HG03097 (cell line): ENCODE measurements at regions not wholly inside any gene's neighbourhood (a gene's known extent, or its start where the extent isn't known, plus 50 kb on each side); places are given as distances from the start of the nearest gene placed in this dataset.
"Not testable (repeated sequence)": the region's sequence is repeated elsewhere in the genome, so short reads cannot be mapped to it uniquely, and the experiment has no call there.

ENCODE experiments used
- ATAC-seq: cut with Tn5 transposase; IDR thresholded peaks from one replicate; pipeline ENCODE4 v1.9.1; 2021; ENCODE audit not compliant: unreplicated experiment, low FRiP score

DNA sequence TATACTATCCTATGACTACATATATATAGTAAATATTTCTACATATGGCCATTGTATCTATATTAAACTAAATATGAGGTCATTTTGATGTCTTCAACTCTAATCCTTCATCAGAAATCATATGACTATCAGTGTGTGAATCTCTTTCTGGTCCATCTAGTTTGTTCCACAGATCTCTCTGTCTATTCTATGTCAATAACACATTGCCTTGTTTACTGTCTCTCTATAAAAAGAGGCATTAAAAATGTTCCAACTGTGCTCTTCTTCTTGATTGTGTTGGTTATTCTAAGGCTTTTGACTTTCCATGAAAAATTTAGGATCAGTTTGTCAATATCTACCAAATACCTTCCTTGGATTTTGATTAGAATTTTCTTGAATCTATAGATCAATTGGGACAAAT, 338.3 kb upstream of the FSTL5 start:
- ATAC-seq, result no peak

DNA sequence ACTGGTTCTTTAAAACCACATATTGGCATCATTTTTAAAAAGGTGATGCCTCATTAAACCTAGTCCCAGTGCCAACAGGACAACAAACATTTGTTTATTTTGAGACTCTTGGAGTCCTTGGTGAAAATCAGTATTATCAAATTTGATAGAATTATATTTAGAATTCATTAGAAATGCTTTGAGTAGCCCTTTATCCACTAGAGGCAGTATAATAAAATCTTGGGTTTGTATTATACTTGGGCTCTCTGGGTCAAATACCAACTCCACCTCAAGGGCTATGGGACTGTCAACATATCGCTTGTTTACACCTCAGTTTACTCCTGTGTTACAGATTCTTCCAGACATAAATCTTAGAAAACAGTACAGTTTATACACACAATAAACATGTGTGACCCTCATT, 335.7 kb upstream of the FSTL5 start:
- no peak for ATAC-seq

DNA sequence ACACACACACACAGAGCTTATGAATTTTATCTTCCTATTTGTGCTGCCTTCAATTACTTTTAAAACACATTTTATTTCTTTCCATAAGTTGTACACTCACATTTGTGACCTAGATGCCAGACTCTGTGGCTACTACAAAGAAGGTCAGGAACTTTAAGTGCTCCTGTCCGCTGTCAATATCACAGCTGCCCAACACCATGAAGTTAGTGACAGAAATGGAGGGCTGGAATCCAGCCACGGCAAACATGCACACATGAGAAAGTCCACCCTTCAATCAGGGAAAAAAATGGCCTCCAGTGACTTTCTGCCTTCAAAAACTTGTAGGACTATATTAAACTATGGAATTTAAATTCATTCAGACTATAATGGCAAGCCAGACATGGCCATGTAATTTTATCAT, 334.4 kb upstream of the FSTL5 start:
- no peak for ATAC-seq

DNA sequence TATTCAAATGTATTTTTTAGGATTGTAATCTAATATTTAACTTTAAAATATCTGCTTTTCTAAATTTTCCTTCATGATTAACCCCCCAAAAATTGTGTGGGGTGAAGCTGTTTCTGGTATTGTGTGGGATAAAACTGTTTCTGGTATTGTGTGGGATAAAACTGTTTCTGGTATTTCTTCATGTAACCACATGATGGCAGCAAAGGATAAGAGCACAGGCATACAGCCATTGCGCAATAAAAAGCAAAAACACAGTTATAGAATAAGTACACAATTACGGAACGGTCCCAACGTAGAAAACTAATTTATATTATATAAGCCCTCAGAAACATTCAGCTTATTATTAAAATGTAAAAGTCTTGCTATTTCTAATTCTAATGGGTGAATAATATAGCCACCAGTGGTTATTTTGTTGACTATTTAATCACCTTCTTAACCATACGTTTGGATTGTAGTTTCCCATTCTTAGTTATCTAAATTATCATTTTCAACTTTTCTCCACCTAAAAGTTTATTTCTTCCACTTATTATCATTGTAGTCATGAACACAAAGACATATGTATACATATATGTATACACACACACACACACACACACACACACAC, 333.9 kb upstream of the FSTL5 start:
- ATAC-seq, result peak; percentile 85

DNA sequence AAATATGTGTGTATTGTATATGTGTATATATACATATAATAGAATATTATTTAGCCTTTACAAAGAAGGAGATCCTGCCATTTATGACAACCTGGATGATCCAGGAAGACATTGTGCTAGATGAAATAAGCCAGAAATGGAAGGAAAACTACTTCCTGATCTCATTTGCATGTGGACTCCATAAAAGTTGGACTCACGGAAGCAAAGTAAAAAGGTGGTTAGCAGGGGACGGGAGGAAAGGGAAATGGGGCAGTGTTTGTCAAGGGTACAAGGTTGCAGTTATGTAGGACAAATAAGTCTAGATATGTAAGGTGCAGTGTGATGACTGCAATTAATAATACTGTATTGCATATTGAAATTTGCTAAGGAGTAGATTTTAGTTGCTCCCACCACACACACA, 331.1 kb upstream of the FSTL5 start:
- ATAC-seq, result no peak

DNA sequence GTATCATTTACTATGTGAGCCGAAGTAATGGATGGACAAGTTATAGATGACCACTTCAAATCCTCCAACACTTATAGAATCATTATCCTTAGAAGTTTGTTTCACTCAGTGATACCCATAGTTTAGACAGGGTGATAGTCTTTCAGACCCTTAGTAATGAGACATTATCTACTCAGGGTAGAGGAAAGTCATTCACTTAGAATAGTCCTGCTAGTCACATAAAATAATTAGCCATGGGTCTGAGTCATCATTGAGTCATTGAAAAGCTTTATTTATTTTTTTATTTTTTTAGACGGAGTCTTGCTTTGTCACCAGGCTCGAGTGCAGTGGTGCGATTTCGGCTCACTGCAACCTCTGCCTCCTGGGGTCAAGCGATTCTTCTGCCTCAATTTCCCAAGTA, 321.7 kb upstream of the FSTL5 start:
- no peak for ATAC-seq

DNA sequence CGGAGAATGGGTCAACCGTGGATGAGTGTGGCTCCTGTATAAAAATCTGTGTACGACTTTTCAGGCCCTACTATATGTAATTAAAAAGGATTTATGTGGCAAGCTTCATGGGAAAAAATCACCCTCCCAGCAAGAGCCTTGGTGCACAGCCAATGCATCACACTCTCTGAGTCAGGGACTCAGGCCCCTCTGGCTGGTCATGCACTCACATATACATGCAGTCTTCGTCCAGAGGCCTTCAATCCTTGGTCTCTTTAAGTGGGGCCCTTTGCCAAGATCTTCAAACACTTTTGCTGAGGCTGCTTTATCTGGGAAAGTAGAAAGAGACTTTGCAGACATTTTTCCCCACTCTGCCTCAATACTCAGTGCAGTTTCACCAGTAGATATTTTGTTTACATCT, 311.4 kb upstream of the FSTL5 start:
- ATAC-seq, result no peak

DNA sequence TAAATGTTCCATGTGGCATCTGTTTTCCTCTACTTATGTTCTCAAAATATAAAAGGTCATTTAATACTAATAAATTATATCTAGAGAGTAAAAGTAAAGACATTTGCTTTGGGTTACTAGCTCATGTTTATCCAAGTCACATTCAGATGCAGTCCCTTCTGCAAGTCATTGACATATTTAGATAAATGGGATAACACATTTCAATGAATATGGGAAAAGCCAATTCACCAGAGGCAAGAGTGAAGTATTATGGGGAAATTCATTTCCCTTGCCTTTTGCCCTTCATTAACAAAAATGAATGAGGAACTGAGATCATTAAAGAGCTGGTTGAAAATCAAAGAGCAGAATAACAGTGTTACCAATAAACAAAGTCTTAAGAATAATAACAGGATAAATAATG, 306.2 kb upstream of the FSTL5 start:
- ATAC-seq, result no peak

DNA sequence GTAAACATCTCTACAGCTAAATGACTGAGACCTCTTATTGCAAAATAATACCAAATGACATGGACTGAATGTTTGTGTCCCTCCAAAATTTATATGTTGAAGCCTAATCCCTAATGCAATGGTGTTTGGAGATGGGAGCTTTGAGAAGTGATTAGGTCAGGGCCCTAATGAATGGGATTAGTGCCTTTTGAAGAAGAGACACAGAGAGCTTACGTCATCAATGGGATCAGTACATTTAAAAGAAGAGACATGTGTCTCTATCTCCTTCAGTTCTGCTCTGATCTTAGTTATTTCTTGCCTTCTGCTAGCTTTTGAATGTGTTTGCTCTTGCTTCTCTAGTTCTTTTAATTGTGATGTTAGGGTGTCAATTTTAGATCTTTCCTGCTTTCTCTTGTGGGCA, 301.6 kb upstream of the FSTL5 start:
- not testable (repeated sequence) for ATAC-seq

DNA sequence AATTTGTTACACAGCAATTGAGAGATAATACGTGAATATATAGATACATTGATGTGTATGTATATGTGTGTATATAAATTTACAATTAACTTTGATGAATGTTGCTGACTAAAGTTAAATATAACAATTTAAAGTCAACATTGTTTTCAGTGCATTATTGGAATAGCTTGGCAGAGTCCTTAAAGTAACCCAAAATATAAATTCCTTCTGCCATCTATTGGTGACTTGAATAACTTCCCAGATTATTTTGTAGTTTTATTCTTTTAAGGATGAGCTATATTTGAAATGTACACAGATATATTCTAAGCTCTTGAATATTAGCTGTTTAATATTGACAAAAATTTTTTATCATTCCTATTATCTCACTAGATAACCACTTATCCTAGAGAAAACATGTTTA, 298.2 kb upstream of the FSTL5 start:
- no peak for ATAC-seq

DNA sequence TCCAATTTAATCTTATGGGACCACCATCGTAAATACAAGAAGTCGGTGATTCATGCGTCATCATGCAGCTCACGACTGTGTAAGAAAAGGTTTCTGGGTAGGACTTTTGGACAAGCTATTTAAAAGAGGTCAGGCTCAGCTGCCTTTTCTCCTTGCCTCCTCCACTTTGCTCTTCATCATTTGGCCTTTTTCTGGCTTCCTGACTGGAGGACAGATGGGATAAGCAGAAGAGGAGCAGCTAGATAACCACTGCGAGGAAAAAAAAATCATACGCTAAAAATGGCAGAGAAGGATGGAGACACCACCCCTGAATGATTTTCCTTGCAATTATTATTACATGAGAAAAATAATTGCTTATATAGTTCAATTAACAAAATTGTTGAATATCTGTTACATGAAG, 294.3 kb upstream of the FSTL5 start:
- ATAC-seq, result no peak

DNA sequence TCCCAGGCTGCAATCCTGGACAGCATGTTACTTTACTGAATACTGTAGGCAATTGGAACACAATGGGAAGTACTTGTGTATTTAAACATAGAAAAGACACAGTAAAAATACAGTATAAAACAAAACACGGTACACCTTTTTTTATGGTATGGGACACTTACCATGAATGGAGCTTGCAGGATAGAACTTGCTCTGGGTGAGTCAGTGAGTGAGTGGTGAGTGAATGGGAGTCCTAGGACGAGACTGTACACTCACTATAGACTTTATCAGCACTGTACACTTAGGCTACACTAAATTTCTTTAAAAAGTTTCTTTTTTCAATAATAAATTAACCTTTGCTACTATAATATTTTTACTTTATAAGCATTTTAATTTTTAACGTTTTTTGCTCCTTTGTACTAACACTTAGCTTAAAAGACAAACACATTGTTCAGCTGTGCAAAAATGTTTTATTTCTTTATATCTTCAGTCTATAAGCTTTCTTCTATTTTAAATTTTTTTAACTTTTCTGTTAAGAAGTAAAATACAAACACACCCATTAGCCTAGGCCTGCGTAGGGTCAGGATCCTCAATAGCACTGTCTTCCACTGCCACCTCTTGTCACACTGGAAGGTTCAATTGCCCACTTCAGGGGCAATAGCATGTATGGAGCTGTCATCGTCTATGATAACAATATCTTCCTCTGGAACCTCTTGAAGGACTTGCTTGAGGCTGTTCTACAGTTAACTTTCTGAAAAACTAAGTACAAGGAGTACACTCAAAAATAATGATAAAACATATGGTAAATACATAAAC, 293.5 kb upstream of the FSTL5 start:
- ATAC-seq, result no peak

DNA sequence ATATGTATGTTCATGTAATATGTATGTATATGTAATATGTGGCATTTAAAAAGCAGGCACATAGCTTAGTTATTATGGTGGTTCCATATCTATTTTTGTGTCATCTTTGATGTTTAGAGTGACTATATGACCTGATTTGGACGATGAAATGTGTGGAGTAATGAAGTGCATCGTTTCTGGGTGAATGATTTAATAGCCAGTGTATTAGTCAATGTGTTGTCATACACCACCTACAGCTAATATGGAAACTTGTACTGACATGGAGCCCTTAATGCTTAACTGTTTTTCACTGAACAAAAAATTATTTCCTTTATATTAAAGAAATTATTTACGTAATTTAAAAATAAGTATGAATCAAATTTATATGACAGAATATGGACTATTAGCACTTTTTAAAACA, 292.3 kb upstream of the FSTL5 start:
- ATAC-seq, result no peak

DNA sequence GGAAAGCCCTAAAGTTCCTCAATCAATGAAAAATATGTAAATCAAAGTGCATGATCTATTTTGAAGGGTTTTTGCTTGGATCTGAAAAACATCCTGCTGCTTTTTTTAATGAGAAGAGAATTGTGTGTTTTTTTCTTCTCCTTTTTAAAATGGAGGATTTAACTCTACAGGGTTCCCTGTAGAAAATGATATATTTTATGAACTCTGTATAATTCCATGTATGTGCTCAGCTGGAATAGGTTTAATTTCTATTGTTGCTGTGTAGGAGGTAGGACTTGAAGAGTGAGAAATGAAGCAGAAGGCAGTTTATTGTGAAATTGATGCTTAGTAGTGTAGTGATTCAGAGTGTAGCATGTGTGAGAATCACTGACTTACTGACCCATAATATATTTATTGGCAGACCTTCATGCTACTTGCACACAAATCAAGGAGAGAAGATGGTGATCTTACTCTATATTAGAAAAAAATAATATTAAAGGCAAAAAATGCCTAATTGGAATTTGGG, 286.8 kb upstream of the FSTL5 start:
- ATAC-seq, result no peak

DNA sequence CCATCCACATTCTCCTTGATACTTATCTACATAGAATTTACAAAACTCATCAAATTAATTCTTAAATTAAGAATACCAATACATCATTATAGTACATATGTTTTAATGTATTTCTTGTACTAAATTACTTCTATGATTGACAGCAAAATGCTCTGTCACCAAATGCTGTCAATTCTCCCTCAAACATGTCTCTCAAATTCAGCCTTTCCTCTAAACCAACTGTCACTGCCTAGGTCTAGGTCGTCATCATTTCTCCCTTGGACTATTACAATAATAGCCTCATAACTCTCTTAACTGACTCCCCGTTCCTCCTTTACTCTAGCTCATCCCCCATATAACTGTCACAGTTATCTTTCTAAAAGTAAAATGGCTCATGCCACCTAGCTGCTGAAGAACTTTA, 279.7 kb upstream of the FSTL5 start:
- ATAC-seq, result no peak

DNA sequence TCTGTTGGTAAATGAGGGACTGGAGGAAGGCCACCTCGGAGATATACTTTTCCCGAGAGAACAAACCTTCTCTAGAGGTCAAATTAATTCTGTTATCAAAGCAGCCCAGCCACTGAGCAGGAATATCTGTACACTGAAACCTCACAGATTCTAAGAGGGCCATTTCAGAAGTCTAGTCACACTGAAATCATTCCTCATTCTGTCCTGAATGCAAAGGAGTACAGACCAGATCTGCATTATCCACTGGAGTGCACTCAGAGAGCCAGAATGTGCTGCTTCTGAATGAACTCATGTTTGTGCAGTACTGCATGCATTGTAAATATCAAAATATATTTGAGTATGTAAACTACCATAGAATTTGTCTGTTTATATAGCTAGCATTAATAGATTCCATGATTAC, 278.3 kb upstream of the FSTL5 start:
- no peak for ATAC-seq

DNA sequence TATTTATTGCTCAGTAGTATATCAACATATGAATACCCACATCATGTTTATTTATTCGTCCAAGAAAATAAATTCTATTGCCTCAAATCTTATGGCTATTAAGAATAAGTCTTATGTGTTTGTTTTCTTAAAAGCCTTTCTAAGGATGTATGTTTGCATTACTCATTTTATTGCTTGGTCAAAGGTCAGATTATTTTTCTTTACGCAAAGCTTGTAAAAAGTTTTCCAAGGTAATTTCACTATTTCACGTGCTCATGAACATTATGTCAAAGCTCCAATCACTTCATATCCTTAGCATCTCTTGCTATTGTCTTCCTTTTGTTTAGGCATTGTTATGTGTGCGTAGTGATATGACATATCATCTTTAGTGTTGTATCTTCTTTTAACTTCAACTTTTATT, 258.5 kb upstream of the FSTL5 start:
- ATAC-seq, result no peak

DNA sequence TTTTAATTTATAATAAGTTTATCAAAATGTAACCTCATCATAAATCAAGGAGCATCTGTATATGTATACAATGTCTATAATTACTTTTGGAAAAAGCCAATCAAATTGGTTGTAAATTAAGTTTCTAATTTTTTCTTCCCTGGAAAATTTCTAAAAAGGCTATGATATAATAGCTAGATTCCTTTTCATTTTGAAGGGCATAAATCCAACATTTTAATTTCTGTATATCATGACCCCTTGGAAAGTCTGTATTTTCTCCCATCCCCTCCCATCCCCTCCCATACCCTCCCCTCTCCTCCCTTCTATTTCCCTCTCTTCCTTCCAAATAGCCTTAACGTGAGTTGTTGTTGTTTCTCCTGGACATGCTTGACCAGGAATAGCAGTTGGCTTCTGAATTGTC, 247.1 kb upstream of the FSTL5 start:
- ATAC-seq, result no peak

DNA sequence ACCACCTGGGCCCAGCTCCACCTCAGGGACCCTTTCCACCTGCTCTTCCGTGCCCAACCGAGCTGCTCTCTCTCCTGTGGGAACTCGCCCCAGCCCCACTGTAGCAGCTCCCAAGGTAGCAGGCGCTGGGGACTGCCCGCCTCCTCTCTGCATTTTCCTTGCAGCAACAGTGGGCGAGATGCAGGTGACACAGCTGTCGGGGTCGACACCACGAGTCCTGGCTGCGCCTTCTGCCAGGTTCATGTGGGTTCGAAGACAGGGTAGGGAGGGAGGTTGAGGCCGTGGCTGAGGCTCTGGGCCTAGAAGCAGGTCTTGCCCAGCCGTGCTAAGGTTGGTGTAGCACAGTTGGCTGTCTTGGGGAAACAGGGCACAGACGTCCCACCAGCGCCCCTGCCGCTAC, 245.2 kb upstream of the FSTL5 start:
- no peak for ATAC-seq

DNA sequence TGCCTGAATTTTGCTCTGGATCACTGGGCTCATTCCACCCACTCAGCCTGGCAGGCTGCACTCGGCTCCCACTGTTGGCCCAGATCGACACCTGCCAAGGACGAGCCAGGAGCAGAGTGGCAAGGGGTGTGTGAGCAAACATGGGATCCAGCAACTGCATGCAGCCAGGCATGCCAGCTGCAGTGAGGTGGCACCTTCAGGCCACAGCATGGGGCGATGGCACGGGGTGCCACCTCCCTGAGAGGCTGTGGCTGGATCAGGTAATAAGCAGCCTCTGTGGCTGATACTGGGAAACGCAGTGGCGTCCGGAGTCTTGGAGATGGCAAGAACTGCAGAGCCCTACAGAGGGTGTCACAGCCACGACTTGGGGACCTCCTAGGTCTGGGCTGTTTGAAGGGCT, 244.5 kb upstream of the FSTL5 start:
- ATAC-seq, result no peak

DNA sequence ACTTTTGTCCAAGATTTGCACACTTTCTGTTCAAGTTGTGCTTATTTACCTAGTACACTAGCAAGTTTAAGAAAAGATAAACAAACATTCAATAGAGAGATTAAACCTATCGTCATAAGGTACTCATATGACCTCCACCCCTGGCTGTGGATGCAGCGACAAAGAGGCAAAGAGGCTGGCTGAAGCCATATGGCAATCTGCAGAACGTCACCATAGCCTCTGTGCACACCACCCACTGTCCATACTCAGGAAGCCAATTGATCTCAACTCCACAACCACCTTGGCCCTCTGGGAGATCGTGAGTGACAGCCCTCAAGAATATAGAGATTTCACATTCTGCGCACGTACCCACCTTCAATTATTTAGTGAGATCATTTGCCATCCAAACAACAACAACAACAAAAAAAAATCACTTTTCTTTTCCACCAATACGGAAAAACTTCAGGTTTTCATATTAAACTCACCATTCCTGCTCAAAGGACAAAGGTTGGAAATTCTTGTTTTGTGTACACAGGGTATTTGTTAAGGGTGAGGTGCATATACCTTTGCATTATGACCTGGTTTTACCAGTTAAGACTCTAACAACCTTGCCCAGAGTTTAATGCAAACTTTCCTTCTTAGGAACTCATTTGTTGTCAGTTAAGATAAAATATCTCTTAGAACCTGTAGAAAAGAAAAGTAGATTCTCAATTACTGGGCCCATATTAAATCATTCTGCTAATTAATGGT, 243.0 kb upstream of the FSTL5 start:
- ATAC-seq, result no peak

DNA sequence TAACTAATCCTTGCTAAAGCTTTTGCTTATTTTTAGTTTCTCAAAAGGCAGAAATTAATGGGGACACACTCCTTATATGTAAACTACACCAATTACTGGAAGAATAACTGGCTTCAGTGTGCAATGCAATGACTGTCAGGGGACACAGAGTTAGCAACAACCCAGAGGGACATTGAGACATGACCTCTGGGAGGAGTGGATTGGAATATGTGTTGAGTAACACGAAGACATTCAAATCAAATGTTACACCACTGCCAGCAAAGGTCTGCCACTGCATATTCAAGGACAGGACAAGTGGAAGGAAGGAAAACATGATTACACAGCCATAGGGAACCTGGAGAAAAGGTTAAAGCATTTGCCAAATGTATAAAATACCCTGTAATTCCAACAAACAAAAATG, 240.1 kb upstream of the FSTL5 start:
- no peak for ATAC-seq
